GM12872 (cell line): ENCODE measurements at regions not wholly inside any gene's neighbourhood (a gene's known extent, or its start where the extent isn't known, plus 50 kb on each side); places are given as distances from the start of the nearest gene placed in this dataset.

ENCODE experiments used
- CTCF ChIP-seq: IDR thresholded peaks from 3 replicates; pipeline ENCODE4 v1.5.1; 2011; ENCODE audit warnings: low read depth, mild to moderate bottlenecking, low read length, moderate library complexity; ENCODE audit not compliant: insufficient read depth

- no peak for TF ChIP-seq CTCF
These were observed 147.5 kb upstream of the FAM241A start for GRCh38 chr4:111997785-111998184.

GRCh38 chr4:111999801-112000200, 145.5 kb upstream of the FAM241A start:
- no peak for TF ChIP-seq CTCF

- no peak for TF ChIP-seq CTCF
These were observed 144.2 kb upstream of the FAM241A start for GRCh38 chr4:112001041-112001440.

- no peak for TF ChIP-seq CTCF
These were observed 143.0 kb upstream of the FAM241A start for GRCh38 chr4:112002248-112002661.

- no peak for TF ChIP-seq CTCF
These were observed 141.9 kb upstream of the FAM241A start for GRCh38 chr4:112003231-112003907.

GRCh38 chr4:112005027-112005426, 140.2 kb upstream of the FAM241A start:
- no peak for TF ChIP-seq CTCF

GRCh38 chr4:112007391-112007790, 137.9 kb upstream of the FAM241A start:
- no peak for TF ChIP-seq CTCF

GRCh38 chr4:112015960-112016359, 129.3 kb upstream of the FAM241A start:
- no peak for TF ChIP-seq CTCF
